Liver (tissue), 8 donors: ENCODE measurements at regions not wholly inside any gene's neighbourhood (a gene's known extent, or its start where the extent isn't known, plus 50 kb on each side); places are given as distances from the start of the nearest gene placed in this dataset.

Source experiments
- DNase-seq: peaks from one replicate; pipeline ENCODE4 v3.0.0-alpha.2; 2017; ENCODE audit warnings: low spot score
- H3K27ac ChIP-seq, 2 donors: one replicate each; pipeline ENCODE4 v1.7.0; 2013; ENCODE audit warnings: inconsistent platforms in 2 of 2, low read length in 2 of 2, control low read depth in 1 of 2, low read depth in 1 of 2, mild to moderate bottlenecking in 1 of 2
- H3K27me3 ChIP-seq, 4 donors: one replicate each; pipeline versions ENCODE4 v1.6.1 to v1.7.0; 2013; ENCODE audit warnings: low read length in 3 of 4, inconsistent platforms in 1 of 4, mild to moderate bottlenecking in 1 of 4, moderate library complexity in 1 of 4; ENCODE audit not compliant: control insufficient read depth in 4 of 4, insufficient read depth in 4 of 4
- H3K36me3 ChIP-seq, 4 donors: one replicate each; pipeline versions ENCODE4 v1.6.1 to v1.7.0; 2013; ENCODE audit warnings: low read length in 3 of 4, mild to moderate bottlenecking in 3 of 4, low read depth in 1 of 4, moderate library complexity in 1 of 4; ENCODE audit not compliant: control insufficient read depth in 4 of 4, insufficient read depth in 3 of 4
- H3K4me1 ChIP-seq, 4 donors: one replicate each; pipeline versions ENCODE4 v1.6.1 to v1.7.0; 2013; ENCODE audit warnings: low read length in 3 of 4, mild to moderate bottlenecking in 3 of 4, moderate library complexity in 1 of 4; ENCODE audit not compliant: control insufficient read depth in 4 of 4, insufficient read depth in 4 of 4
- H3K4me3 ChIP-seq, 3 donors: one replicate each; pipeline versions ENCODE4 v1.6.1 to v1.7.0; 2013; ENCODE audit warnings: low read length in 3 of 3, control low read depth in 1 of 3, low read depth in 1 of 3, mild to moderate bottlenecking in 1 of 3
- H3K9ac ChIP-seq, 2 donors: one replicate each; pipeline ENCODE4 v1.7.0; 2013; ENCODE audit warnings: low read length in 2 of 2, mild to moderate bottlenecking in 2 of 2, moderate library complexity in 2 of 2, control low read depth in 1 of 2, low read depth in 1 of 2
- H3K9me3 ChIP-seq, 4 donors: one replicate each; pipeline versions ENCODE4 v1.6.1 to v1.7.0; 2013; ENCODE audit warnings: low read length in 3 of 4; ENCODE audit not compliant: control insufficient read depth in 4 of 4
- EGR1 ChIP-seq, 2 donors: IDR thresholded peaks; 2 replicates each; pipeline ENCODE4 v1.6.1; 2016 to 2018; ENCODE audit warnings: antibody characterized with exemption in 2 of 2, low read depth in 2 of 2
- FOXA1 ChIP-seq: IDR thresholded peaks from 2 replicates; pipeline ENCODE4 v1.6.1; 2016; ENCODE audit warnings: antibody characterized with exemption
- FOXA2 ChIP-seq: IDR thresholded peaks from 2 replicates; pipeline ENCODE4 v1.6.1; 2016; ENCODE audit warnings: antibody characterized with exemption
- HNF4A ChIP-seq, 2 donors: conservative IDR thresholded peaks; 2 replicates each; pipeline ENCODE4 v1.6.1; 2016; ENCODE audit warnings: antibody characterized with exemption in 2 of 2, mild to moderate bottlenecking in 2 of 2
- JUND ChIP-seq, 2 donors: IDR thresholded peaks; 2 replicates each; pipeline ENCODE4 v1.6.1; 2016; ENCODE audit warnings: antibody characterized with exemption in 2 of 2
- NR2F2 ChIP-seq: IDR thresholded peaks from 2 replicates; pipeline ENCODE4 v1.6.1; 2016; ENCODE audit warnings: antibody characterized with exemption
- SP1 ChIP-seq: IDR thresholded peaks from 2 replicates; pipeline ENCODE4 v1.6.1; 2018; ENCODE audit warnings: antibody characterized with exemption, mild to moderate bottlenecking
- TAF1 ChIP-seq: conservative IDR thresholded peaks from 2 replicates; pipeline ENCODE4 v1.6.1; 2016; ENCODE audit warnings: antibody characterized with exemption, mild to moderate bottlenecking
- YY1 ChIP-seq: IDR thresholded peaks from 2 replicates; pipeline ENCODE4 v1.6.1; 2016; ENCODE audit warnings: antibody characterized with exemption, mild to moderate bottlenecking
- WGBS: extraction: QIAGEN DNeasy Blood & Tissue Kit; methylation state at CpG from one replicate; pipeline ENCODE4 v1.1.7; 2013; 5-methylcytosine and 5-hydroxymethylcytosine counted together
- TF ChIP-seq, protein P1 (sequence below): fragments of 150-350 bp; IDR thresholded peaks from 2 replicates; pipeline ENCODE4 v1.5.1; 2017; ENCODE audit warnings: improper control_type of control experiment, low read depth, low read length; ENCODE audit not compliant: missing input control
- TF ChIP-seq, protein P2 (sequence below): IDR thresholded peaks from 2 replicates; pipeline ENCODE4 v1.6.1; 2016; ENCODE audit warnings: antibody characterized with exemption
- TF ChIP-seq, protein P3 (sequence below): IDR thresholded peaks from 2 replicates; pipeline ENCODE4 v1.6.1; 2016; ENCODE audit warnings: antibody characterized with exemption
- TF ChIP-seq, protein P4 (sequence below): IDR thresholded peaks from 2 replicates; pipeline ENCODE4 v1.6.1; 2016; ENCODE audit warnings: antibody characterized with exemption
- TF ChIP-seq, protein P5 (sequence below): IDR thresholded peaks from 2 replicates; pipeline ENCODE4 v1.6.1; 2016; ENCODE audit warnings: antibody characterized with exemption, mild to moderate bottlenecking
- donor health status: healthy.
- donor health status: healthy.
- donor health status: healthy.
- donor health status: healthy.
- donor health status: healthy.

DNA sequence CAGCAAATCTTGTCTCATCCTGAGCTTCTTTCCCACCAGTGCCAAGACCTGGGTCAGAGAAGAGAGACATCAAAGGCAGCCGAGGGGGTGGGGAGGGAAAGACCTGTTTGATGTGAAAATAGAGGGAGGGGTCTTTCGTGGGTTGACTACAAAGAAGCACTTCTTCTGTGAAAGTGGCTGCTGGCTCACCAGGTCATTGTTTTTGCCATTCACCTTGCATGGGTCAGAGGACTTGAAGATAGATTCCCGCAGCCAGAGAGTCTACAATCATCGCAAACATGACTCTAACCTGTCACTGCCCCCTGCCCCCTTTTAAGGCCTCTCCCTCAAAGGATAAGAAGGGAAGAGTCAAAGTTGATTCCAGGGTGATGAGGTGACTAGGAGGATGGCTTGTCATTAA, 166.1 kb upstream of the BMPER start:
- 84% methylated on average over 4 of the region's 4 CpGs for WGBS
- TF ChIP-seq, protein P1, sequence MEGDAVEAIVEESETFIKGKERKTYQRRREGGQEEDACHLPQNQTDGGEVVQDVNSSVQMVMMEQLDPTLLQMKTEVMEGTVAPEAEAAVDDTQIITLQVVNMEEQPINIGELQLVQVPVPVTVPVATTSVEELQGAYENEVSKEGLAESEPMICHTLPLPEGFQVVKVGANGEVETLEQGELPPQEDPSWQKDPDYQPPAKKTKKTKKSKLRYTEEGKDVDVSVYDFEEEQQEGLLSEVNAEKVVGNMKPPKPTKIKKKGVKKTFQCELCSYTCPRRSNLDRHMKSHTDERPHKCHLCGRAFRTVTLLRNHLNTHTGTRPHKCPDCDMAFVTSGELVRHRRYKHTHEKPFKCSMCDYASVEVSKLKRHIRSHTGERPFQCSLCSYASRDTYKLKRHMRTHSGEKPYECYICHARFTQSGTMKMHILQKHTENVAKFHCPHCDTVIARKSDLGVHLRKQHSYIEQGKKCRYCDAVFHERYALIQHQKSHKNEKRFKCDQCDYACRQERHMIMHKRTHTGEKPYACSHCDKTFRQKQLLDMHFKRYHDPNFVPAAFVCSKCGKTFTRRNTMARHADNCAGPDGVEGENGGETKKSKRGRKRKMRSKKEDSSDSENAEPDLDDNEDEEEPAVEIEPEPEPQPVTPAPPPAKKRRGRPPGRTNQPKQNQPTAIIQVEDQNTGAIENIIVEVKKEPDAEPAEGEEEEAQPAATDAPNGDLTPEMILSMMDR, result no peak
- no peak for TF ChIP-seq YY1
- TF ChIP-seq, protein P2, sequence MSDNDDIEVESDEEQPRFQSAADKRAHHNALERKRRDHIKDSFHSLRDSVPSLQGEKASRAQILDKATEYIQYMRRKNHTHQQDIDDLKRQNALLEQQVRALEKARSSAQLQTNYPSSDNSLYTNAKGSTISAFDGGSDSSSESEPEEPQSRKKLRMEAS, result no peak
- TF ChIP-seq HNF4A (conservative IDR thresholded peaks at IDR 0.05), result no peak
- TF ChIP-seq EGR1 (IDR thresholded peaks at IDR 0.05; ENCODE audit: low read depth in 2 of 2), result no peak
- TF ChIP-seq JUND (IDR thresholded peaks at IDR 0.05), result no peak
- no peak for TF ChIP-seq FOXA2
- no peak for TF ChIP-seq SP1
- Histone ChIP-seq H3K9ac (no peak overlapping the region), H3K27ac (no peak overlapping the region), H3K4me1 (no peaks in the 10 kb centered on the region), H3K9me3 (no peaks in the 10 kb centered on the region), H3K36me3 (no peaks in the 10 kb centered on the region), H3K4me3 (no peak overlapping the region), H3K27me3 (no peaks in the 10 kb centered on the region)
- DNase-seq, result no peak

DNA sequence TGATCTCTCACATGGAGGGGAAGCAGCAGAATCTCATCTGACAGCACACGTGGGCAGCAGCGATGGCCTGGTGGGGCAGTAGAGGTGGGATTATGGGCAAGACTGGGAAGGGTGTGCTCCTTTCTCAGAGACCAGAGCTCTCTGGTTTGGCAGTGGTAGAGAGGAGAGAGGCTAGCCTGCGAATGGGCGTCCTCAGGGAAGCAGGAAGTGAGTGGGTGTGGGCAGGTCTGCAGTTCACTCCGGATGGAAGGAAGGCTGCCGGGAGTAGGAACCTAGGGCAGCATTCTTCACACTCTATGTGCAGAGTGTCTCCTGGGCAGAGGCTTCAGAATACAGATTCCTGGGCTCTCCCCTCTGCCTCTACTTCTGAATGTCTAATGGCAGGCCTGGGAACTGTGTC, 162.8 kb upstream of the BMPER start:
- Histone ChIP-seq H3K4me1 (no peaks in the 10 kb centered on the region), H3K9ac (no peak overlapping the region), H3K27ac (no peak overlapping the region), H3K9me3 (no peaks in the 10 kb centered on the region), H3K27me3 (no peaks in the 10 kb centered on the region), H3K36me3 (no peaks in the 10 kb centered on the region), H3K4me3 (no peak overlapping the region)
- DNase-seq, result no peak
- TF ChIP-seq SP1 (no peak), HNF4A (conservative IDR thresholded peaks at IDR 0.05) (no peak), FOXA1 (no peak)
- TF ChIP-seq, protein P1, result no peak
- TF ChIP-seq, protein P3, sequence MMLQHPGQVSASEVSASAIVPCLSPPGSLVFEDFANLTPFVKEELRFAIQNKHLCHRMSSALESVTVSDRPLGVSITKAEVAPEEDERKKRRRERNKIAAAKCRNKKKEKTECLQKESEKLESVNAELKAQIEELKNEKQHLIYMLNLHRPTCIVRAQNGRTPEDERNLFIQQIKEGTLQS, result no peak
- 80% methylated on average over 6 of the region's 6 CpGs for WGBS

DNA sequence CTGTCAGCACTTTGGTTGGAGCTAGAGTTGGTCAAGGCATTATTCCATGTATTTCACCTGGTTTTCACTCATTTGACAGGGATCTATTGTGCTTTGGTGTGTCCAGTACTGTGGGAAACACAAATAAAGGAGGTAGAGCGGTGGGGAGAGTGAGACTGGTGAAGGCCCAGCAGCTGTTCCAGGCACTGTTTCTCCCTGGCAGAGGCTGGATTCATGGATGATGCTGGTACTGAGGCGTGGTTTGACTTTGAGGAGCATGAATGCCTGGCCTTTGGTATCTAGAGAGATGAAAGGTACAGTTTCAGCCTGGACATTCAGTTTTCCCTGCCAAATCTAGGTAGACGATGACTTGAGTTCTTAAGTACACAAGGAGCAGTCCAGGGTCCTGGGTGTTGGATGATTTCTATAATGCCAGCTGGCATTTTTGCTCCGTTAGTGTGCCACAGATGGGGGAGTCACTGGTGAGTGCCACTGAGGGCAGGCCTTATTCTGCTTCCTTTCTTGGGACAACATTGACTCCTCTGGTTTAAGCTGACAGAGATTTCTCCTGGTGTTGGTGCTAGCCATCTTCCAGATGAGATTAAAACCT, 162.2 kb upstream of the BMPER start:
- Histone ChIP-seq H3K4me3 (no peak overlapping the region), H3K36me3 (no peaks in the 10 kb centered on the region), H3K9me3 (no peaks in the 10 kb centered on the region), H3K4me1 (no peaks in the 10 kb centered on the region), H3K27me3 (no peaks in the 10 kb centered on the region), H3K9ac (no peak overlapping the region), H3K27ac (no peak overlapping the region)
- no peak for DNase-seq
- 95% methylated on average over 4 of the region's 4 CpGs for WGBS
- no peak for TF ChIP-seq FOXA1
- no peak for TF ChIP-seq NR2F2
- TF ChIP-seq, protein P3, result no peak
- TF ChIP-seq, protein P1, result no peak
- TF ChIP-seq, protein P4, sequence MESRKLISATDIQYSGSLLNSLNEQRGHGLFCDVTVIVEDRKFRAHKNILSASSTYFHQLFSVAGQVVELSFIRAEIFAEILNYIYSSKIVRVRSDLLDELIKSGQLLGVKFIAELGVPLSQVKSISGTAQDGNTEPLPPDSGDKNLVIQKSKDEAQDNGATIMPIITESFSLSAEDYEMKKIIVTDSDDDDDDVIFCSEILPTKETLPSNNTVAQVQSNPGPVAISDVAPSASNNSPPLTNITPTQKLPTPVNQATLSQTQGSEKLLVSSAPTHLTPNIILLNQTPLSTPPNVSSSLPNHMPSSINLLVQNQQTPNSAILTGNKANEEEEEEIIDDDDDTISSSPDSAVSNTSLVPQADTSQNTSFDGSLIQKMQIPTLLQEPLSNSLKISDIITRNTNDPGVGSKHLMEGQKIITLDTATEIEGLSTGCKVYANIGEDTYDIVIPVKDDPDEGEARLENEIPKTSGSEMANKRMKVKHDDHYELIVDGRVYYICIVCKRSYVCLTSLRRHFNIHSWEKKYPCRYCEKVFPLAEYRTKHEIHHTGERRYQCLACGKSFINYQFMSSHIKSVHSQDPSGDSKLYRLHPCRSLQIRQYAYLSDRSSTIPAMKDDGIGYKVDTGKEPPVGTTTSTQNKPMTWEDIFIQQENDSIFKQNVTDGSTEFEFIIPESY, result no peak
- no peak for TF ChIP-seq YY1
- TF ChIP-seq TAF1, result no peak
- TF ChIP-seq SP1, result no peak
- TF ChIP-seq, protein P5, sequence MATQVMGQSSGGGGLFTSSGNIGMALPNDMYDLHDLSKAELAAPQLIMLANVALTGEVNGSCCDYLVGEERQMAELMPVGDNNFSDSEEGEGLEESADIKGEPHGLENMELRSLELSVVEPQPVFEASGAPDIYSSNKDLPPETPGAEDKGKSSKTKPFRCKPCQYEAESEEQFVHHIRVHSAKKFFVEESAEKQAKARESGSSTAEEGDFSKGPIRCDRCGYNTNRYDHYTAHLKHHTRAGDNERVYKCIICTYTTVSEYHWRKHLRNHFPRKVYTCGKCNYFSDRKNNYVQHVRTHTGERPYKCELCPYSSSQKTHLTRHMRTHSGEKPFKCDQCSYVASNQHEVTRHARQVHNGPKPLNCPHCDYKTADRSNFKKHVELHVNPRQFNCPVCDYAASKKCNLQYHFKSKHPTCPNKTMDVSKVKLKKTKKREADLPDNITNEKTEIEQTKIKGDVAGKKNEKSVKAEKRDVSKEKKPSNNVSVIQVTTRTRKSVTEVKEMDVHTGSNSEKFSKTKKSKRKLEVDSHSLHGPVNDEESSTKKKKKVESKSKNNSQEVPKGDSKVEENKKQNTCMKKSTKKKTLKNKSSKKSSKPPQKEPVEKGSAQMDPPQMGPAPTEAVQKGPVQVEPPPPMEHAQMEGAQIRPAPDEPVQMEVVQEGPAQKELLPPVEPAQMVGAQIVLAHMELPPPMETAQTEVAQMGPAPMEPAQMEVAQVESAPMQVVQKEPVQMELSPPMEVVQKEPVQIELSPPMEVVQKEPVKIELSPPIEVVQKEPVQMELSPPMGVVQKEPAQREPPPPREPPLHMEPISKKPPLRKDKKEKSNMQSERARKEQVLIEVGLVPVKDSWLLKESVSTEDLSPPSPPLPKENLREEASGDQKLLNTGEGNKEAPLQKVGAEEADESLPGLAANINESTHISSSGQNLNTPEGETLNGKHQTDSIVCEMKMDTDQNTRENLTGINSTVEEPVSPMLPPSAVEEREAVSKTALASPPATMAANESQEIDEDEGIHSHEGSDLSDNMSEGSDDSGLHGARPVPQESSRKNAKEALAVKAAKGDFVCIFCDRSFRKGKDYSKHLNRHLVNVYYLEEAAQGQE, result no peak
